ENCODE measurements at regions not wholly inside any gene's neighbourhood (a gene's known extent, or its start where the extent isn't known, plus 50 kb on each side); places are given as distances from the start of the nearest gene placed in this dataset.
"Not testable (repeated sequence)": the region's sequence is repeated elsewhere in the genome, so short reads cannot be mapped to it uniquely, and the experiment has no call there.

- Histone ChIP-seq H3K79me2 (ENCODE audit: low read length) (no peaks in the 10 kb centered on the region), H3K4me1 (ENCODE audit: low read length) (no peaks in the 10 kb centered on the region), H3K9me3 (ENCODE audit: insufficient read depth, low read length) (no peaks in the 10 kb centered on the region), H3K4me3 (ENCODE audit: low read length) (no peak overlapping the region), H3K27ac (ENCODE audit: low read length) (no peak overlapping the region), H2AFZ (ENCODE audit: low read depth, low read length) (no peak overlapping the region), H3K9ac (ENCODE audit: low read length) (no peak overlapping the region), H3K27me3 (ENCODE audit: low read depth, low read length) (0 out of 2 replicates have a peak, but pooled peaks cover 8% of the 10 kb centered on the region), H4K20me1 (ENCODE audit: insufficient read depth, low read length) (no peaks in the 10 kb centered on the region), H3K36me3 (replicated peaks; ENCODE audit: low read depth, low read length) (no peaks in the 10 kb centered on the region), H3K4me2 (ENCODE audit: low read length) (no peak overlapping the region)
- TF ChIP-seq EZH2phosphoT487 (IDR thresholded peaks at IDR 0.05; ENCODE audit: low read depth) (no peak), CTCF (IDR thresholded peaks at IDR 0.05; ENCODE audit: low read depth, low read length) (no peak)
Observed at GRCh38 chr2:207434899-207435465, 94.8 kb upstream of the CREB1 start.

DNA sequence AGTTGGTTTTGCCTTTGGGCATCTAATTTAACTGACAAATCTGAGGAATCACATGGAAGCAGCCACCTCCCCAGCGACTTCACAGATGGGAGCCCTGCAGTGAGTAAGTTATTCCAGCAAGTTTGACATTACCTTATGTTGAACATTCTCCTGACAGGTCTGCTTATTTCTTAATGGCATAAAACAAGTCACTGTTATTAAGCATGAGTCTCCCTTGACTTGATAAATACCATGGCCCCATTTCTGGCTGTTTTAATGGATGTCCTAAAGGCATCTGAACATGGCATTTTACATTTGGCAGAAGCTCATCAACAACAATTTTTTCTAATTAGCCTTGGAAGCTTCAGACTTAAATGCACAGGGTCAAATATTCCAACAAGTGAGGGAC lies 92.6 kb upstream of the CREB1 start:
- Histone ChIP-seq H2AFZ (ENCODE audit: low read depth, low read length) (no peak overlapping the region), H3K9me3 (ENCODE audit: insufficient read depth, low read length) (no peaks in the 10 kb centered on the region), H3K27ac (ENCODE audit: low read length) (no peak overlapping the region), H3K4me1 (ENCODE audit: low read length) (no peaks in the 10 kb centered on the region), H3K4me2 (ENCODE audit: low read length) (no peak overlapping the region), H4K20me1 (ENCODE audit: insufficient read depth, low read length) (no peaks in the 10 kb centered on the region), H3K4me3 (ENCODE audit: low read length) (no peak overlapping the region), H3K9ac (ENCODE audit: low read length) (no peak overlapping the region), H3K79me2 (ENCODE audit: low read length) (no peaks in the 10 kb centered on the region), H3K27me3 (ENCODE audit: low read depth, low read length) (0 out of 2 replicates have a peak, but pooled peaks cover 8% of the 10 kb centered on the region), H3K36me3 (replicated peaks; ENCODE audit: low read depth, low read length) (no peaks in the 10 kb centered on the region)
- TF ChIP-seq EZH2phosphoT487 (IDR thresholded peaks at IDR 0.05; ENCODE audit: low read depth) (no peak), CTCF (IDR thresholded peaks at IDR 0.05; ENCODE audit: low read depth, low read length) (no peak)

DNA sequence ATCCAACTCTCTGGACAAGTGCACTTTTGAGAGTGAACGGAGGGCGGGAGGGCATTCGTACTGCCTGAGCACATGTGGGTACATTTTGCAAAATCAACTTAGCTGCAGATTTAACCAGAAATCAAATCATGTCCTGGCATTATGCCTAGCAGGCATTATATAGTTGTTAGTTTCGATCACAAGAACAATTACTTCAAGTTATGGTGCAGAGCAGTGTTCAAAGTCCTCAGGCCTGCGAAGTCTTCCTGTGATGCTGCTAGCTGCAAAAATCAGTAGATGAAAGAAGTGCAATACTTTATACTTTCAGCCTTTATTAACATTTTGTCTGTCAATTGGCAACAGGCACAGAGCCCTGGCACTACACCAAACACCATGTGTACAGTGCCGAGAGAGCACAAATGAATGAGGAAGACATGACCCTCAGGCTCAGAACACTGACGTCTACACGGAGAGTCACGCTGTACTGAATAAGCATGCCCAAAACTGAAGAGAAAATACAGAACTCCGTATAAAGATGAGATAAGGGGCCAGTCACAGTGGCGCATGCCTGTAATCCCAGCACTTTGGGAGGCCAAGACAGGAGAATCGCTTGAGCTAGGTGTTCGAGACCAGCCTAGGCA lies 92.1 kb upstream of the CREB1 start:
- H2AFZ ChIP-seq (ENCODE audit: low read depth, low read length): no peak overlapping the region
- no peaks in the 10 kb centered on the region for H3K36me3 ChIP-seq (replicated peaks; ENCODE audit: low read depth, low read length)
- 0 out of 2 replicates have a peak, but pooled peaks cover 8% of the 10 kb centered on the region for H3K27me3 ChIP-seq (ENCODE audit: low read depth, low read length)
- no peak overlapping the region for H3K9ac ChIP-seq (ENCODE audit: low read length)
- H3K4me3 ChIP-seq (ENCODE audit: low read length): no peak overlapping the region
- TF ChIP-seq EZH2phosphoT487 (IDR thresholded peaks at IDR 0.05; ENCODE audit: low read depth) (no peak), CTCF (IDR thresholded peaks at IDR 0.05; ENCODE audit: low read depth, low read length) (no peak)
- H3K27ac ChIP-seq (ENCODE audit: low read length): no peak overlapping the region
- H3K4me1 ChIP-seq (ENCODE audit: low read length): no peaks in the 10 kb centered on the region
- no peaks in the 10 kb centered on the region for H4K20me1 ChIP-seq (ENCODE audit: insufficient read depth, low read length)
- H3K9me3 ChIP-seq (ENCODE audit: insufficient read depth, low read length): no peaks in the 10 kb centered on the region
- H3K4me2 ChIP-seq (ENCODE audit: low read length): no peak overlapping the region
- H3K79me2 ChIP-seq (ENCODE audit: low read length): no peaks in the 10 kb centered on the region

- H3K36me3 ChIP-seq (replicated peaks; ENCODE audit: low read depth, low read length): no peaks in the 10 kb centered on the region
- H2AFZ ChIP-seq (ENCODE audit: low read depth, low read length): no peak overlapping the region
- no peak for TF ChIP-seq CTCF (IDR thresholded peaks at IDR 0.05; ENCODE audit: low read depth, low read length)
- TF ChIP-seq EZH2phosphoT487 (IDR thresholded peaks at IDR 0.05; ENCODE audit: low read depth): no peak
- H3K4me3 ChIP-seq (ENCODE audit: low read length): no peak overlapping the region
- no peaks in the 10 kb centered on the region for H4K20me1 ChIP-seq (ENCODE audit: insufficient read depth, low read length)
- H3K27me3 ChIP-seq (ENCODE audit: low read depth, low read length): 0 out of 2 replicates have a peak, but pooled peaks cover 8% of the 10 kb centered on the region
- H3K27ac ChIP-seq (ENCODE audit: low read length): no peak overlapping the region
- no peaks in the 10 kb centered on the region for H3K9me3 ChIP-seq (ENCODE audit: insufficient read depth, low read length)
- H3K4me1 ChIP-seq (ENCODE audit: low read length): no peaks in the 10 kb centered on the region
- H3K9ac ChIP-seq (ENCODE audit: low read length): no peak overlapping the region
- no peaks in the 10 kb centered on the region for H3K79me2 ChIP-seq (ENCODE audit: low read length)
- H3K4me2 ChIP-seq (ENCODE audit: low read length): no peak overlapping the region
Observed at GRCh38 chr2:207438414-207439126, 91.2 kb upstream of the CREB1 start.

DNA sequence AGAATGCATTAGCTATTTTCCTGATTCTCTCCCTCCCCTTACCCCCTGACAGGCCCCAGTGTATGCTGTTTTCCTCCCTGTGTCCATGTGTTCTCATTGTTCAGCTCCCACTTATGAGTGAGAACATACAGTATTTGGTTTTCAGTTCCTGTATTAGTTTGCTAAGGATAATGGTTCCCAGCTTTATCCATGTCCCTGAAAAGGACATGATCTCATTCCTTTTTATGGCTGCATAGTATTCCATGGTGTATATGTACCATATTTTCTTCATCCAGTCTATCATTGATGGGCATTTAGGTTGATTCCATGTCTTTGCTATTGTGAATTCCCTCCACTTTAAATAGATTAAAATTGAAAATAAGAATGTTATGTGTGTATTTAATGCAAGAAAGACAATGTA lies 89.9 kb upstream of the CREB1 start:
- H3K4me2 ChIP-seq (ENCODE audit: low read length); H3K36me3 ChIP-seq (replicated peaks; ENCODE audit: low read depth, low read length); H3K9ac ChIP-seq (ENCODE audit: low read length); H3K4me3 ChIP-seq (ENCODE audit: low read length); H3K27me3 ChIP-seq (ENCODE audit: low read depth, low read length); H4K20me1 ChIP-seq (ENCODE audit: insufficient read depth, low read length); H3K9me3 ChIP-seq (ENCODE audit: insufficient read depth, low read length); H3K4me1 ChIP-seq (ENCODE audit: low read length); H2AFZ ChIP-seq (ENCODE audit: low read depth, low read length); H3K27ac ChIP-seq (ENCODE audit: low read length); H3K79me2 ChIP-seq (ENCODE audit: low read length): not testable (repeated sequence)

All from OCI-LY3 (cell line).